ENCODE measurements at regions not wholly inside any gene's neighbourhood (a gene's known extent, or its start where the extent isn't known, plus 50 kb on each side); places are given as distances from the start of the nearest gene placed in this dataset.

DNA sequence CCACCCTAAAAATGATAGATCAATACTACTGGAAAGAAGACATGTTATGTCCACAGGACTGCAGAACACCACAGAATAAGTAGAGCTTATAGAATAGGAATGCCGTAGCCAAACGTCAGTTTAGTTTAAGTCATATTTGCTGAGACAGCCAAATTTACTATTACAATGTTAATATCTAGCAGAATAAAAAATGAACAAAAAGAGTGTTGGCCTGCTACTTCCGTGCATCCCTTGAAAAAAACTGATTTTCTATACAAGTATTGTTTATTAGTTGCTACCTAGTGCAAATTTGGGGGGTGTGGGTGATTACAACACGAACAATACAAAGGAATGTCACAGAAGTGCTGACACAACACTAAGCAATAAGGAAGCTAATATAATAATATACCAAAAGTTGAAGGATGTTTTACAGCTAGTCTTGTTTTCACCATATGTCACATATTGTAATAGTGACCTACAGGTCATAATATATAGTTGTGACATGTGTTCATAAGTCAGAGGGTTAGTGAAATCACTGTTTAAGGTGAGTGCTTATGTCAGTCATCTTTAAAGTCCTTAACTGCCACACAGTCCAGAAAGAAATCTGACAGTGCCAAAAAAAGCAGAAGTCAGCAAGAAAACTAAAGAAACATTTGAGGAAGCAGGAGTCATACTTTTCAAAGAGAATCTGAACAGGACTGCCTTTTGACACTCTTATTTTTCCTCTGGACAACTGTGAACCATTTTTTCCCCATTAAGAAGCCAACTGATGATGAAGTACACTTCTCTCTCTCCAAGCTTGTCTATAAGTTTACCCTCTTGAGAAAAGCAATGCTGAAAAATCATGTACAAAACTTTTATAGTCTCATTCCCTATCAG, 376.4 kb downstream of the ZEB2 start:
- H3K4me3 Mint-ChIP-seq, result no peak overlapping the region
- H3K9me3 Mint-ChIP-seq, result no peaks in the 10 kb centered on the region
- H3K36me3 Mint-ChIP-seq, result peaks cover 6% of the 10 kb centered on the region
- DNase-seq (ENCODE audit: low spot score in 2 of 2, unreplicated experiment in 2 of 2), result no peak
- no peaks in the 10 kb centered on the region for H3K27me3 Mint-ChIP-seq (ENCODE audit: low read depth)
- H3K4me1 Mint-ChIP-seq, result peaks cover 34% of the 10 kb centered on the region
- peak overlapping the region; percentile 33 for H3K27ac Mint-ChIP-seq
- TF ChIP-seq, protein P1, sequence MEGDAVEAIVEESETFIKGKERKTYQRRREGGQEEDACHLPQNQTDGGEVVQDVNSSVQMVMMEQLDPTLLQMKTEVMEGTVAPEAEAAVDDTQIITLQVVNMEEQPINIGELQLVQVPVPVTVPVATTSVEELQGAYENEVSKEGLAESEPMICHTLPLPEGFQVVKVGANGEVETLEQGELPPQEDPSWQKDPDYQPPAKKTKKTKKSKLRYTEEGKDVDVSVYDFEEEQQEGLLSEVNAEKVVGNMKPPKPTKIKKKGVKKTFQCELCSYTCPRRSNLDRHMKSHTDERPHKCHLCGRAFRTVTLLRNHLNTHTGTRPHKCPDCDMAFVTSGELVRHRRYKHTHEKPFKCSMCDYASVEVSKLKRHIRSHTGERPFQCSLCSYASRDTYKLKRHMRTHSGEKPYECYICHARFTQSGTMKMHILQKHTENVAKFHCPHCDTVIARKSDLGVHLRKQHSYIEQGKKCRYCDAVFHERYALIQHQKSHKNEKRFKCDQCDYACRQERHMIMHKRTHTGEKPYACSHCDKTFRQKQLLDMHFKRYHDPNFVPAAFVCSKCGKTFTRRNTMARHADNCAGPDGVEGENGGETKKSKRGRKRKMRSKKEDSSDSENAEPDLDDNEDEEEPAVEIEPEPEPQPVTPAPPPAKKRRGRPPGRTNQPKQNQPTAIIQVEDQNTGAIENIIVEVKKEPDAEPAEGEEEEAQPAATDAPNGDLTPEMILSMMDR (IDR thresholded peaks at IDR 0.05; ENCODE audit: unreplicated experiment), result no peak

DNA sequence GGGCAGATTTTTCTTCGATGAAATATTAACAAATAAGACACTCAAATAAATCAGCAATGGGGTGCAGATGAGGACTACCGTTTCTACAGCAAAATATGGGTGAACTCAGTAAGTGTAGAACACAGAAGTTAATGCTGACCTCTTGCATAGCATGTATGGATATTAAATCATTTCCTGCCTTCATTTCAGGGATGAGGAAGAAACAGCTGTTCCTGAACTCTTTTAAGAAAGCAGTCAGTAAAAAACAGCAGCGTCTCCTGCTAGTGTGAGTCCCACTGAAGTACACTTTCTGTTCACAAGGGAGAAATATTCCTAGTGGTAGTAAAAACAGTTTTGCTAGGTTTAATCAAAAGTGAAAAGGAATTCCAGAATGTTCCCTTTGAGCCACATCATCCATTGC, 379.0 kb downstream of the ZEB2 start:
- peaks cover 28% of the 10 kb centered on the region for H3K4me1 Mint-ChIP-seq
- TF ChIP-seq, protein P1 (IDR thresholded peaks at IDR 0.05; ENCODE audit: unreplicated experiment), result no peak
- H3K4me3 Mint-ChIP-seq, result no peak overlapping the region
- H3K27me3 Mint-ChIP-seq (ENCODE audit: low read depth), result no peaks in the 10 kb centered on the region
- no peak for DNase-seq (ENCODE audit: low spot score in 2 of 2, unreplicated experiment in 2 of 2)
- no peak overlapping the region for H3K27ac Mint-ChIP-seq
- H3K36me3 Mint-ChIP-seq, result peaks cover 8% of the 10 kb centered on the region
- no peaks in the 10 kb centered on the region for H3K9me3 Mint-ChIP-seq

DNA sequence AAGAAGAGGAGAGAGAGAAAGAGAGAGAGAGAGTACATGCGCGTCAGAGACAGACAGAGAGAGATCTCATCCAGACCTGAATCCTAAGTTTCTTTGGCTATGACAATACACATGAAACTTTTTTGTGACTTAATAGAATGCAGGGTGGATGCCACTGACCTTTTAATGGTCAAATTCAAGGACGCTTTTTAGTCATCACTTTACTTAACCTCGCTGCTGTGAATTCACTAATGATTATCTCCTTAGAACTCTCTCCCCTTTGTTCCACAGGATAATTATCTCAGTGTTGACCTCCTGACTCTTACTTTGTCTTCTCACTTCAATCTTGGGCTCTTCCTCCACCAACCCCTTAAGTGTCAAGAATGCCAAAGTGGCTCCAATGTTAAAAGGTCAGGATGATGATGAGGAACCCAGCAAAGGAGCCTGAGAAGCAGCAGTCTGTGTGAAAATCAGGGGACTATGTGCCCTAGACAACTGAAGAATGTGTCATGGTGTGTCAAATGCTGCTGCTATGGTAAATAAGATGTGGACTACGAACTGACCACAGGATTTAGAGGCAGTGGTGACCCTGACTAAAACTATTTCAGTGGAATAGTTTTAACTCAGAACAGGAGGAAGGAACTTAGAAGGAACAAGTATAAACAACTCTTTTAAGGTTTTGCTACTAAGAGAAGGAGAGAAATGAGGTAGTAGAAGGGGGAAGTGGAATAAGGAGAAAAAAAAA, 382.1 kb downstream of the ZEB2 start:
- H3K27ac Mint-ChIP-seq, result no peak overlapping the region
- DNase-seq (ENCODE audit: low spot score in 2 of 2, unreplicated experiment in 2 of 2), result no peak
- no peak overlapping the region for H3K4me3 Mint-ChIP-seq
- TF ChIP-seq, protein P1 (IDR thresholded peaks at IDR 0.05; ENCODE audit: unreplicated experiment), result no peak
- no peaks in the 10 kb centered on the region for H3K9me3 Mint-ChIP-seq
- no peaks in the 10 kb centered on the region for H3K27me3 Mint-ChIP-seq (ENCODE audit: low read depth)
- peaks cover 16% of the 10 kb centered on the region for H3K4me1 Mint-ChIP-seq
- H3K36me3 Mint-ChIP-seq, result peaks cover 8% of the 10 kb centered on the region

DNA sequence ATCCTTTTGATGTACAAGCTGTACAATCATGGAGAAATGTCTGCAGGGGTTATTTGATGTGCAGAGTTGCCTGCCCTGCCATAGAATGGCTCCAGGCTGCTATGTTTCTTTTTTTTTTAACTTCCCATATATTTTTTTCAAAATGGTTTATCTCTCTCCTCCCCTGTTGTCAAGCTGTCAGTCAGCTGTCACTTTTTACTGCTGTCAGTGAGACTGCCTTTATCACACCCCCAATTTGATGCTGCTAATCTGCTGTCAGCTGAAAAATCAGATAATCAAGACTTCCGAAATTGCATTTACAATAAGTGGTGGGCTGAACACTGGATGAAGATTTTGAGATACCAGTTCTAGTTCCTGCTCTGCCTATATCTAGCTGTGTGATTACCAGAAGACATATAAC, 382.6 kb downstream of the ZEB2 start:
- TF ChIP-seq, protein P1 (IDR thresholded peaks at IDR 0.05; ENCODE audit: unreplicated experiment), result no peak
- Mint-ChIP-seq H3K9me3 (no peaks in the 10 kb centered on the region), H3K4me3 (no peak overlapping the region), H3K4me1 (peaks cover 16% of the 10 kb centered on the region), H3K27me3 (ENCODE audit: low read depth) (no peaks in the 10 kb centered on the region), H3K36me3 (peaks cover 8% of the 10 kb centered on the region), H3K27ac (no peak overlapping the region)
- DNase-seq (ENCODE audit: low spot score in 2 of 2, unreplicated experiment in 2 of 2), result no peak

DNA sequence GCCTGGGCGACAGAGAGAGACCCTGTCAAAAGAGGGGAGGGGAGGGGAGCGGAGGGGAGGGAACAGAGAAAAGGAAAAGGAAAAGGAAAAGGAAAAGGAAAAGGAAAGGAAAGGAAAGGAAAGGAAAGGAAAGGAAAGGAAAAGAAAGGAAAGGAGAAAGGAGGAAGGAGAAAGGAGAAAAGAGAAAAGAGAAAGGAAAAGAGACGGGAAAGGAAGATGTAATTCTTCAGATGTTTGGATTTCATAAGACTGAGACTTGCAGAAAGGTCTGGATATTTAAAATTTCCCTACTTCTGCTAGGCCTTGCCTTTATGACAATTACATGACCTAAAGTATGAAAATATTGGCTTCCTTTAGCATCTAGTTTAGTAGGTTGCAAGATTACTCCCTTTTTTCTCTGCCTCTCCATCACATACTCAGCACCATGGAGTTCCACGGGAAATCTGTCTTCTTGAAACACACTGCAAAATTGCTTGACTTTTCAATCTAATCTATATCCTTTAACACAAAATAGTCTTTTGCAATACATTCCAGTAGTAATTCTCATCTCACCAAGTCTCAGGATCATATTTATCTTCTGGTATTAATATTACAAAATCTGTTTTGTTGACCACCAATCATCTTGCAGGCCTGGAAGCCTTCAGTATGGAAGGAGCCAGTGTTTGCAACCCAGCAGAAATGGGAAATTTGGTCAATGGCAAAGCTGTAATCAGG, 383.5 kb downstream of the ZEB2 start:
- TF ChIP-seq, protein P1 (IDR thresholded peaks at IDR 0.05; ENCODE audit: unreplicated experiment), result no peak
- Mint-ChIP-seq H3K27ac (no peak overlapping the region), H3K4me3 (no peak overlapping the region), H3K4me1 (peaks cover 16% of the 10 kb centered on the region), H3K9me3 (no peaks in the 10 kb centered on the region), H3K36me3 (peaks cover 3% of the 10 kb centered on the region), H3K27me3 (ENCODE audit: low read depth) (no peaks in the 10 kb centered on the region)
- no peak for DNase-seq (ENCODE audit: low spot score in 2 of 2, unreplicated experiment in 2 of 2)
